Astrocyte (in vitro differentiated cells and primary cell): ENCODE measurements at regions not wholly inside any gene's neighbourhood (a gene's known extent, or its start where the extent isn't known, plus 50 kb on each side); places are given as distances from the start of the nearest gene placed in this dataset.

Source experiments
- CTCF ChIP-seq: IDR thresholded peaks from 2 replicates; pipeline ENCODE4 v1.5.1; 2011; ENCODE audit warnings: low read depth, mild to moderate bottlenecking, inconsistent platforms, low read length, moderate library complexity; ENCODE audit not compliant: insufficient read depth
- EZH2 ChIP-seq: IDR thresholded peaks from 2 replicates; pipeline ENCODE4 v1.6.1; 2012; ENCODE audit warnings: mild to moderate bottlenecking, low read length, inconsistent platforms; ENCODE audit not compliant: insufficient read depth

- TF ChIP-seq CTCF (no peak), EZH2 (no peak)
Observed at GRCh38 chr2:18464913-18465312, 95.5 kb downstream of the RDH14 start.
